ENCODE measurements at regions not wholly inside any gene's neighbourhood (a gene's known extent, or its start where the extent isn't known, plus 50 kb on each side); places are given as distances from the start of the nearest gene placed in this dataset.
"Not testable (repeated sequence)": the region's sequence is repeated elsewhere in the genome, so short reads cannot be mapped to it uniquely, and the experiment has no call there.

- TF ChIP-seq ZNF331 (CRISPR knock-in tag; IDR thresholded peaks at IDR 0.05; ENCODE audit: low read depth) (no peak), ZNF114 (CRISPR knock-in tag; IDR thresholded peaks at IDR 0.05) (no peak), JUNB (IDR thresholded peaks at IDR 0.05; ENCODE audit: unreplicated experiment) (no peak), EZH2 (IDR thresholded peaks at IDR 0.05; ENCODE audit: low read depth, unreplicated experiment) (no peak)
These were observed 583.0 kb downstream of the TMEM121 start (continued) for GRCh38 chr14:106109337-106109736.

- Mint-ChIP-seq H3K27me3 (ENCODE audit: insufficient read depth, low read depth, poor library complexity) (peaks cover 2% of the 10 kb centered on the region), H3K36me3 (ENCODE audit: low read depth) (peaks cover 29% of the 10 kb centered on the region), H3K4me3 (no peak overlapping the region), H3K9me3 (peaks cover 53% of the 10 kb centered on the region), H3K27ac (no peak overlapping the region), H3K4me1 (no peaks in the 10 kb centered on the region)
- no peak for TF ChIP-seq JUNB (IDR thresholded peaks at IDR 0.05; ENCODE audit: unreplicated experiment)
- TF ChIP-seq ZNF462 (CRISPR knock-in tag; IDR thresholded peaks at IDR 0.05), result no peak
- no peak for TF ChIP-seq CREB1 (CRISPR knock-in tag; IDR thresholded peaks at IDR 0.05; ENCODE audit: low read depth)
- no peak for TF ChIP-seq ETS1 (IDR thresholded peaks at IDR 0.05)
- no peak for TF ChIP-seq ZNF331 (CRISPR knock-in tag; IDR thresholded peaks at IDR 0.05; ENCODE audit: low read depth)
- no peak for TF ChIP-seq POLR2AphosphoS5 (IDR thresholded peaks at IDR 0.05; ENCODE audit: low read depth)
- no peak for TF ChIP-seq STAT1 (IDR thresholded peaks at IDR 0.05; ENCODE audit: unreplicated experiment)
- H3K79me2 ChIP-seq (replicated peaks; ENCODE audit: insufficient read depth), result no peaks in the 10 kb centered on the region
- no peak overlapping the region for H3K4me2 ChIP-seq
- H3F3A ChIP-seq (replicated peaks; ENCODE audit: low read depth), result no peaks in the 10 kb centered on the region
- ATAC-seq (no peak), DNase-seq (ENCODE audit: low spot score) (no peak)
- no peaks in the 10 kb centered on the region for H3K9me2 ChIP-seq (ENCODE audit: insufficient read depth)
- H3K27me3 ChIP-seq (ENCODE audit: insufficient read depth), result no peaks in the 10 kb centered on the region
- no peaks in the 10 kb centered on the region for H3K4me1 ChIP-seq (ENCODE audit: insufficient read depth)
- H3K36me3 ChIP-seq (ENCODE audit: insufficient read depth), result no peaks in the 10 kb centered on the region
- H3K4me3 ChIP-seq, result no peak overlapping the region
- H2AFZ ChIP-seq, result no peak overlapping the region
- H3K27ac ChIP-seq (ENCODE audit: low read depth), result no peak overlapping the region
- no peaks in the 10 kb centered on the region for H4K20me1 ChIP-seq (replicated peaks; ENCODE audit: insufficient read depth)
These were observed 589.0 kb downstream of the TMEM121 start for GRCh38 chr14:106115401-106115800.

- Mint-ChIP-seq H3K9me3 (peaks cover 64% of the 10 kb centered on the region), H3K36me3 (ENCODE audit: low read depth) (peaks cover 33% of the 10 kb centered on the region)
- H3F3A ChIP-seq (replicated peaks; ENCODE audit: low read depth); H3K9me2 ChIP-seq (ENCODE audit: insufficient read depth); H3K4me2 ChIP-seq; H3K27me3 ChIP-seq (ENCODE audit: insufficient read depth); H3K4me3 Mint-ChIP-seq; H3K4me1 ChIP-seq (ENCODE audit: insufficient read depth); H3K36me3 ChIP-seq (ENCODE audit: insufficient read depth); H3K4me3 ChIP-seq; DNase-seq (ENCODE audit: low spot score); H3K27me3 Mint-ChIP-seq (ENCODE audit: insufficient read depth, low read depth, poor library complexity); H3K4me1 Mint-ChIP-seq; H4K20me1 ChIP-seq (replicated peaks; ENCODE audit: insufficient read depth); ATAC-seq; H3K27ac Mint-ChIP-seq; H2AFZ ChIP-seq; H3K79me2 ChIP-seq (replicated peaks; ENCODE audit: insufficient read depth); H3K27ac ChIP-seq (ENCODE audit: low read depth): not testable (repeated sequence)
These were observed 590.1 kb downstream of the TMEM121 start for GRCh38 chr14:106116339-106116930.
